Activated effector memory CD4-positive, alpha-beta T cell treated with anti-CD3 and anti-CD28 coated beads, Interleukin-2, amount 50 U/mL, for 16 hours (primary cell): ENCODE measurements at regions not wholly inside any gene's neighbourhood (a gene's known extent, or its start where the extent isn't known, plus 50 kb on each side); places are given as distances from the start of the nearest gene placed in this dataset.

Experiments
- DNase-seq: peaks from one replicate; pipeline ENCODE4 v3.0.0-alpha.2; 2020

DNA sequence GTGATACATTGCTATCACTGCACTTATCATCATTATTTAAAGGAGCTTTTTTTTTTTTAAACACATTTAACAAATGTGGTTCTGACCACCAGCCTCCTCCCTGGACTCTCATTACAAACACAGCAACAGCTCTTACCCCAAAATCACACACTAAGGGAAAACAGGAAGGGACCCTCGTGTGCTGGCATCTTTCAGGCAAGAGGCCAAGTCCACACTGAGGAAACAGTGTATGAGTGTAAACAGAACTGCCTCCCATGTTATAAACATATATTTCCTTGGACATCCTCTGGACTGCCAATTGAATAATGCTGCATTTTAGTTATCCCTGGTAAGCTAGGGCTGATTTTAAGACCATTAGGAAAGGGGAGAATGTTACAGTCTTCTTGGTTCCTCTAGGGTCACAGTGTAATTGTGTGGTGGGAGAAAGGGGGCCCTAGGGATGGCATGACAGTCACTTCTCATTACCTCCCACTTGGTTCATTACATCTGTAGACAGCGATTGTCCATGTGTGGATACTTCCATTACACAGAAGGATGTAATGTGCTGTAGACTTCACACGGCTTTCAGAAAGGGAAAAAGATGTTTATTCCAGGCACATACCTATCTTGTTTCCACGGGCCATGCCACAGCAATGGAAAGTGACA lies 244.6 kb upstream of the TET2 start:
- no peak for DNase-seq

DNA sequence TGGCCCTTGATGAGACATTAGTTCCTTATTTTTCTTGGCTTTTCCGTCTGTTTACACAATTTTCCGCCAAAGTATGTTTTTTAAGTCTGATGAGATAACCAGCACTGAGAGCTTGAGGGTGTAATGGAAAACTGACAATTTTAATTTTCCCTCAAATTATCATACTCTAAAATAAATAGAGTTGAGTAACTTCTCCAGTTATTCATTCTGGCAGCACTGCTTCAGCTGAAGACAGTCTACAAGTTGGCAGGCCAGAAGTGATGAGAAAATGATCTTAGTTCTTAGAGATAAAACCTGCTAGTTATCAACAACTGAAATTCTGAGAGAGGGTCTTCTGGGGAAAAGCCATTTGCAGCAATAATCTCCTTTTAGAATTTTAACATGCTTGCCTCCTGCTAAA lies 241.6 kb upstream of the TET2 start:
- DNase-seq = no peak

DNA sequence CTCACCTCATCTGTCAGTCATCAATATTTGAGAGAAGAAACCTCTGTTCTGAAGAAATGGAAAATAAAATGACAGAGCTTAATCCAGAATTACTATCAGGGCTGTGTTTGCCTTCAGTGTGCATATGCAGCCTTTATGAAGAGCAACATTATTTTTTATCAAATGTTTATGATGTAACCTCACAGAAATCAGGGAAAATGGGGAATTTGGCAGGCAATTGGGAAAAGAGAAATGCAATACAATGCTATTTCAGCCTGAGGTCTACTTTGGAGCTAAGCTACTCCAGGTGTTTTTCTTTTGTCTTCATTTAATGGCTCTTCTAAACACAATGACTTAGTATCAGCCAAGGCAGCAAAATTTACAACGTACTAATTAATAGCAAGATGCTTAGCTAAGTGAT lies 241.1 kb upstream of the TET2 start:
- no peak for DNase-seq

DNA sequence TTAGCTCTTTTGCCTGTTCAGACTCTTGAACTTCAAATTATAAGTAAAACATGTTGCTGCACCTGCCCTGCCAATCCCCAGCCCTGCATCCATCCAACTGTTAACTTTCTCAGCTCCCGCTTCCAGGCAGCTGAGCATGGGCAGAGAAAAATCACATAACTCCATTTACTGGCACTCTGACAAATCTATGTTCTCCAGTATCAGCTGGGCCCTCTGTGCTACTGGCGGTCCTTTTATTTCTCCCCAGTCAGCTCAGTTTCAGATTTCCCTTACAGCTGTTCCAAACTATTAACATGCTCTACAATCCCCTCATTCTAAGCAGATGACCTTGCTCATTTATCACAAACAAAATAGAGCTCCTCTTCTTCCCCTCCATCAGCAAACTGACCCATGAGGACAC lies 240.4 kb upstream of the TET2 start:
- DNase-seq = no peak

DNA sequence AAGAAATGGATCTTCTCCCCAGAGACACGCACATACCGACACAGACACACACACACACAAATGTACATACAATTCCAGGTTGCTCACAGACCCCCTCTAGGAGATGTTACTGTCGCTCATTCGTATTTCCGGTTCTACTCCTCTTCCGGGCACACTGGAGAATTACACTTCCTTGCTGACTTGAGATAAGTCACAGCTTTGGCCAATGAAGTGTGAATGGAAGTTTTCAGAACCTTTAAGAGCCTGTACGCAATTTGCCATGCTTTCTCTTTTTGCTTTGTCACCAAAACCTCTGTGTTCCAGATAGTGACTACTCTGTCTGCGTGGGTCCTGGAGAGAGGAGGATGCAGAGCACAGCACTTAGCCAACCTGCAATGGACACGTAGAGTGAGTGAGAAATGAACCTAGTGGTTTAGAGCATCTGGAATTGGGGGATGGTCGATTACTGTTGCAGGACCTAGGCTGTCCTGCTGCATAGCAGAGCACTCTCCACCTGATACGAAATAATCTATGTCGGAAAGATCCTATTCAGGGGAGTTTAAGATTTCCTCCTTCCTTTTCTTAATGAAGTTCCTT lies 239.5 kb upstream of the TET2 start:
- no peak for DNase-seq

DNA sequence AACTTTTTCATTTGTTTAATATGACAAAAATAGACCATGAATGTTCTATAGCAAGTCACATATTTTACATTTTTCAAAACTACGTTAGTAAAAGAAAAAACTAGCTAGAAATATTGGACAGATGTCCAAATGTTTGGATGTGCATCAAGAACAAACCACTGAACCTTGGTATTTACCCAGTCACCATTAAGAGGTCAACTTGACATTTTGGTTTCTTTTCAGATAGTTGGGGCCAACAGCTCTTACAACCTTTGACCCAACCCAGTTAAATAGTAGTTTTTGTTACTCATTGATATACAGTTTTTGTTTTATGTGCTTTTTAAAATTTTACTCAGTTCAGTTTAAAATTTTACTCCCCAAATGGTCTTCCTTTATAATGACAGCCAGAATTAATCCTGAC lies 238.7 kb upstream of the TET2 start:
- no peak for DNase-seq

DNA sequence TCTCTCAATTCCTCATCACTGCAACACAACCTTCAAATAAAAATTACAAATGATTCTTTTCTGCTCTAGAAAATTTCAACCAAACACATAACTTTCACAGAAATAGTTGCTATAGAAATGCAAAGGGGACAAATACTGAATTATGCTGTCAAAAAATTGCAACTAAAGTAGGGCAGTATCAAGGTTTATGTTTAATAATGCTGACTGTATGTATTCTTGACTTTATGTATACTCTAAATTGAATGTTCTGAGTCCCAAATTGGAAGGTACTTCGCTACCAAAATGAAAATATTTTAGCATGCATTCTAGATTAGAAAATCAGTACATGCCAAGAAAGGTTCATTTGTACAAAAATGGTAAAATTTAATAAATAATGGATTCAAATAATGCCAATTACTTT lies 237.3 kb upstream of the TET2 start:
- DNase-seq = no peak

DNA sequence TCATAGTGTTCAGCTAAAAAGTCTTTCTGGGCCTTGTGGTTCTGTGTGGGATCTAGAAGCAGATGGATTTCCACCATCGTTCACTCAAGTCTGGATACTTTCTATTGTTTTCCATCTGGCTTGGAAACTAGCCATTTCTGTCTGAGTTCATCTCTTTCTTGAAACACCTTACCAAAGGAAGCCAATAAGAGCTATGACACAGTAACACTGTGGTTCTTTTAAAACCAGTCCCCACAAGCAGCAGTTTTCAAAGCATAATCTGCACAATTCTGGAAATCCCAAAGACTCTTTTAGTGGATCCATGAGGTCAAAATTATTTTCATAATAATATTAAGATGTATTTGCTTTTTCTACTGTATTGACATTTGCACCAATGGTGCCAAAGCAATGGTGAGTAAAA lies 234.2 kb upstream of the TET2 start:
- no peak for DNase-seq

DNA sequence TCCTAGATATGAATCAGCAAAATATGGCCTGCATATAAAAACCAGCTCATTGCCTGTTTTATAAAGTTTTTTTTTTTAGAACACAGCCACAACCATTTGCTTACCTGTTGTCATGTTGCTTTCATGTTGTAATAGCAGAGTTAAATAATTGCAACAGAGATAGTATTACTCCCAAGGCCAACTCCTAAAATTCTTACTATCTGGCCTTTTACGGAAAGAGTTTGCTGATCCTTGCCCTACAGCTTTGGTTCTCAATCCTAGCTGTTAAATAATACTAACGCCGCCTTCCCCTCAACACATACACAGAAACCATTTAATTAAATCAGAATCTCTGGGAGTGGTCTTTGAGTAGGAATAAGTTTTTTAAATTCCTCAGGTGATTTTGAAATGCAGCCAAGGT lies 231.3 kb upstream of the TET2 start:
- DNase-seq = no peak

DNA sequence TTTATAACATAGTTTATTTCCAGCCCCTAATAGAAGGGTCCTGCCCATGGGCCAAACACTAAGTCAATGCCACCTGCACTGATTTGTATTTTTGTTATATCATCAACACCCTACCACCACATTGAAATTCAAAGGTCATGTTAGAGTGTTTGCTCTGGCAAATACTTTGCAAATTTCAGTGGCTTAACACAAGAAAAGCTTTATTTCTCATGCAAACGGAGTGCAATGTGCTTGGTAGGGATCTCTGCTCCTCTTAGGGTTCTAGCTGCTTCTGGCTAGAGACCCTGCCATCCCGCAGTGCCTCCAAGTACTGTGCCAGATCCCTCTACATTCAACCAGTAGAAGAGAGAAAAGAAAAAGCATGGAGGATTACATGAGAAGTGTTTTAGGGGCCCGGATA lies 230.8 kb upstream of the TET2 start:
- no peak for DNase-seq

DNA sequence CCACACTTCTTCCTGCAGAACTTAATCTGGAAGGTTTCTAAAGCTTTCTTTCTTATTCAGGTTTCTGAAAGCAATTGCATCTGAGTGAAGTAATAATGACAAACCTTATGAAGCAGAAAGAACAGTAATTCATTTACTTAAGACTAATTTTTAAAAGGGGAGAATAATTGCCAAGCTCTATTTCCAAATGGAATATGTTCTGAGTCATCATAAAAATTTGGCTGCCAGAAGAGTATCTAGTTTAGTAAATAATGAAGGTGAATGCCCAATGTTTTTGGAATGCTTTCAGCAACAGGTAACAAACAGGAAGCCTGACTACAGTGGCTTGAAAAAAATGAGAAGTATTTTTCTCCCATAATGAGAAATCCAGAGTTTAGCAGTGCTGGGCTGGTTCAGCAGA lies 227.3 kb upstream of the TET2 start:
- no peak for DNase-seq

DNA sequence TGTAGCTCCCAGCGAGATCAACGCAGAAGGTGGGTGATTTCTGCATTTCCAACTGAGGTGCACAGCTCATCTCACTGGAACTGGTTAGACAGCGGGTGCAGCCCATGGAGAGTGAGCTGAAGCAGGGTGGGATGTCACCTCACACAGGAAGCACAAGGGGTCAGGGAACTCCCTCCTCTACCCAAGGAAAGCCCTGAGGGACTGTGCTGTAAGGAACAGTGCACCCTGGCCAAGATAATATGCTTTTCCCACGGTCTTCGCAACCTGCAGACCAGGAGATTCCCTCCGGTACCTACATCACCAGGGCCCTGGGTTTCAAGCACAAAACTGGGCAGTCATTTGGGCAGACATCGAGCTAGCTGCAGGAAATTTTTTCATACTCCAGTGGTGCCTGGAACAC lies 216.4 kb upstream of the TET2 start:
- no peak for DNase-seq

DNA sequence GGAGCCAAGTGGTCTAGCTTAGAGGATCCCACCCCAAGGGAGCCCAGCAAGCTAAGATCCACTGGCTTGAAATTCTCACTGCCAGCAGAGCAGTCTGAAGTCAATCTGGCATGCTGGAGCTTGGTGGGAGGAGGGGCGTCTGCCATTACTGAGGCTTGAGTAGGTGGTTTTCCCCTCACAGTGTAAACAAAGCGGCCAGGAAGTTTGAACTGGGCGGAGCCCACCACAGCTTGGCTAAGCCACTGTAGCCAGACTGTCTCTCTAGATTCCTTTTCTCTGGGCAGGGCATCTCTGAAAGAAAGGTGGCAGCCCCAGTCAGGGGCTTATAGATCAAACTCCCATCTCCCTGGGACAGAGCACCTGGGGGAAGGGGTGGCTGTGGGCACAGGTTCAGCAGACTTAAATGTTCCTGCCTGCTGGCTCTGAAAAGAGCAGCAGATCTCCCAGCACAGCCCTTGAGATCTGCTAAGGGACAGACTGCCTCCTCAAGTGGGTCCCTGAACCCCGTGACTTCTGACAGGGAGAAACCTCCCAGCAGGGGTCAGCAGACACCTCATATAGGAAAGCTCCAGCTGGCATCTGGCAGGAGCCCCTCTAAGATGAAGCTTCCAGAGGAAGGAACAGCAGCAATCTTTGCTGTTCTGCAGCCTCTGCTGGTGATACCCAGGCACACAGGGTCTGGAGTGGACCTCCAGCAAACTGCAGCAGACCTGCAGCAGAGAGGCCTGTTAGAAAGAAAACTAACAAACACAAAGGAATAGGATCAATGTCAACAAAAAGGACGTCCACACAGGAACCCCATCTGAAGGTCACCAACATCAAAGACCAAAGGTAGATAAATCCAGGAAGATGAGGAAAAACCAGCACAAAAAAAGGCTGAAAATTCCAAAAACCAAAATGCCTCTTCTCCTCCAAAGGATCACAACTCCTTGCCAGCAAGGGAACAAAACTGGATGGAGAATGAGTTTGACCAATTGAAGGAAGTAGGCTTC lies 215.6 kb upstream of the TET2 start:
- DNase-seq = peak; percentile 66

DNA sequence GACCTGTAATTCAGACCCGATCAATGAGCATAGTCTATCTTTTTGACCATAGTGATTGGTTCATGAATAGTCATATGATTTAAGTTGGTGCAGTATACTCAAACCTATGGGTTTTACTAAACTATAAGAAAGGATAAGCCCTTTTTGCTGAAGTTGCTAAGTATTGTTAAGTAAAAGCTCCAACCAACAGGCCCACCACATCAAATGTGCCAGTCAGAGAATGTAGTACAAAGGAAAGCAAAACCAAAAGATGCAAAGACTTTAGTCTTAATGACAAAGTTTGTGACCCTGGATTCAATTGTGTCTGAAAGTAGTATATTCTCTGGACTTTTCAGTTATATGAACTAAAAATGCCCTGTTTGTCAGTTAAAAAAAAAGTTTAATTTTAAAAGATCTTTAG lies 208.1 kb upstream of the TET2 start:
- no peak for DNase-seq

DNA sequence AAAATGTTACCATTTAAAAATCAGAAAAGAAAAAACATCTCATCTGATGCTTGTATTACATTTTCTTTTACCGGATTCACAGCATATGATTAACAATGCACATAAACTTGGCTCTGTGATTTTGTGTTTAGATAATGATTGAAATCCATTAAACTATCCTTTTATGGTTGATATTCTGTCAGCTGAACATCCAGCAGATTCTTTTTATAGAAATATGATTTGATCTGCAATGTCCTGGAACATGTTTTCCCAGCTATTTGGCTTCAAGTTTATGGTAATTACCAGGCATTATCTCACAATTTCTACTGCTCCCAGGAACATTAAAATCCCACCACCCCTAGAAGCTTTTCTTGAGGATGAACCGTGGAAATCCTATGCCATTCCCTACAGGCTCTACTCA lies 205.7 kb upstream of the TET2 start:
- no peak for DNase-seq

DNA sequence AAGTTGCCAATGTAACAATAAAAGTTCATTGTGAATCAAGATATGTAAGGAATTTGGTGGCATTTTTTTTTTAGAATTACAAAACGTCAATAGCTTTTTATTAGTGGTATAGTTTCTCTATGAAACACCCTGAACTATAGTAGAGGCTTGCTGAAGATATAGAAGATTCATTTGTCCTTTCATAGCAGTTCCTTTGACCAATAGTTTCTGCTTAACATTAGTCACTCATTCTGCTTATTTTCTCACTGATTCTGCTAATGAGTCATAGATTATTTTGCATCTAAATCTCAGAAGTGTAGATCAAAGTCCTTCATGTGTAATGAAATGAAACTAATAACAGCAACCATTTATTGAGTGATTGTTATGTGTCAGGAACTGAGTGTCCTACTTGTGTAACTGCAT lies 205.0 kb upstream of the TET2 start:
- DNase-seq = no peak

DNA sequence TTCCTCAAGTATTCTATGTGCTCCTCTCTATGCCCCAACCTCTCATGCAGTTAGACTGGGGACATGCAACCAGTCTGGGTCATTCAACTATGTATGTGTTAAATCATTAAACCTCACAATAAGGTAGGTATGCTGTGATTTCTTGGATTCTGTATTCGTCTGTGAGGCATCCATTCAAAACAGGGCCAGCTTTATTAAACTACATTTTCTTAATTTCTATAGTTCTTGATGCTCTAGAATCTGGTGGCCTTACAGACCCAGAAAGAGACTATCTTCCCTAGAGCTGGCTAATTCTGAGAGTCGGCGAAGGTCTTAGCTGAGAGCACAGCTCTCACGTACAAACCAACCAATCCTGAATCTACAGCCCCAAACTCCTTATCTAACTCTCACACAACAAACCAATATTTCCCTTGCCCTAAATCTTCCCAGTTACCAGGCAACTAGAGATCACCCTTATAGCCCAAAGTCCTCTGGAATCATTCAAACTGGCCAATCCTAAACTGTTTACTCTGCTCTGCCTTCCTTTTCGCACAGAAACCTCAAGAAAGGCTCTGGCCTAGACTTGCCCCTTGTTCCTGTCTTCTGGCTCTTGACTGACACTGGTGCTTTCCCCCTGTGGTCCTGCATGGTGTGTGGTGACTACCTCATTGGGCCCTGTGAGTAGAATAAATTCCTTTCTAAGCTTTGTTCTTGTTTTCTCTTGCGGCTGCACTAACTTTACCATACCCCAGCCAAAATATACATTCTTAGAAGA lies 203.5 kb upstream of the TET2 start:
- no peak for DNase-seq

DNA sequence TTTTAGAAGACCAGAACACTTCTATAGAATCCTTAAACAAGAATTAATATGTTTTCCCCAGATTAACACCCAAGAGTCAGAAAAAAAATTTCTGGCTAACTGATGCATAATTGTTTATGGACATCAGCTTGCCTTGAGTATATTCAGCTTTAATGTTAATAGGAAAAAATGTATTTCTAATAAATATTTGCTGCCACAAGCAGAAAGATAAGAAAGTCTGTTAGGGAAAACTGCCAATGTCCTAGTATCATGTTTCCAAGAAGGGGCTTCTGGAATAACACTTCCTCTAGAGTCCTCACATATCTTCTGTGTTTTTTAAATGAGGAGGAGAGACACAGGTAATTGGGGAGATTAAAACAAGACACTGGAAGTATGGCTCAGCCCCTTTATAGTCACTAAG lies 202.1 kb upstream of the TET2 start:
- no peak for DNase-seq

DNA sequence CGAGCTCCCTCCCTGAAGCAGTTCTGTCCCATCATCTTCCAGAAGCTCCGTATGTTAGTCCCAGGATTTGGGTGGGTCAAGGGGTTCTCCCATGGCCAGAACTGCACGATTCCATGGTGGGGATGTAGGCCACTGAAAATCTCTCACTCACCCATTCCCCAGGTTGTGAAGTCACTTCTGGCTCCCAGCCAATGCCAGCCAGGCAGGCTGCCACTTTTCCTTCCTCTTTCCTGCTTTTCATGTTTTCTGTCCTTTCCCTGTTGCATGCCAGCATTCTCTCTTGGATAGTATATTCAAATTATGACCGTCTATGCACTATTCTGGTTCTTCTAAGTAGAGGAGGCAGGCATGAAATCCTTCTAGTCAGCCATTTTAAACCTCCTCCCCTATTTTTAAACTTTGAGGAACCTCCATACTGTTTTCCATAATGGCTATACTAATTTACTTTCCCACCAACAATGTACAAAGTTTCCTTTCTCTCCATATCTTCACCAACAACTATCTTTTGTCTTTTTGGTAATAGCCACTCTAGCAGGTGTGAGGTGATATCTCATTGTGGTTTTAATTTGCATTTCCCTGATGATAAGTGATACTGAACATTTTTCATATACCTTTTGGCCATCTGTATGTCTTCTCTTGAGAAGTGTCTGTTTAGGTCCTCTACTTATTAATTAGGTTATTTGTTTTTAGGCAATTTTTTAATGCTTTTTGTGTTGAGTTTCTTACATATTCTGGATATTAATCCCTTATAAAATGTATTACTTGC lies 182.1 kb upstream of the TET2 start:
- no peak for DNase-seq

DNA sequence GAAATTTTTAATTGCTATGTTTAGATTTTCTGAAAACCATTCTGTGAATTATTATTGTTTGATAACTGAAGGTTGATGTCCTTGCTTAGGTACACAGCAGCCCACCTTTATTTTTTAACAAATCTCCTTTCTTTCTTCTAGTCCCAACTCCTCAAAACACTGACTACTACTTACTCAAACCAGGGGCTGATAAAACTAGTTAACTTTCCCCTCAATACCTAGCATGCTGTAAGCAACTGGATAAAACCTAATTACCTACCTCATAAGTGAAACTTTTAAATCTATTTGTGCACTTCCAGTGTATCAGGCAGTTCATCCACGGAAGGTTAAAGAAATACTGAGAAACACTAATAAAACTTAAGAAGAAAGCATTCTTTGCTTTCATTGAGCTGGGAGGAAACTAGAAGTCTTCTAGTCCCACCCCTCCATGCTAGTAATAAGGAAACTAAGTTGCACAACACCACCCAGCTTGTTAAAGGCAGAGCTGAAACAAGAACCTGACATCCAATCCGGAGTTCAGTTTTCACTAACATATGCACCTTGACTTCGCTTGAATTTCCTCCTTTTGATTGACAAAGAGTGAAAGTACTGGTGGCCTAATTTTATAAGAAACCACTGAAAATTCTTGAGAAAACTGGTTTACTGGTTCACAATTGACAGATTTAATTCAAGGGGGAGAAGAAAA lies 180.2 kb upstream of the TET2 start:
- no peak for DNase-seq

DNA sequence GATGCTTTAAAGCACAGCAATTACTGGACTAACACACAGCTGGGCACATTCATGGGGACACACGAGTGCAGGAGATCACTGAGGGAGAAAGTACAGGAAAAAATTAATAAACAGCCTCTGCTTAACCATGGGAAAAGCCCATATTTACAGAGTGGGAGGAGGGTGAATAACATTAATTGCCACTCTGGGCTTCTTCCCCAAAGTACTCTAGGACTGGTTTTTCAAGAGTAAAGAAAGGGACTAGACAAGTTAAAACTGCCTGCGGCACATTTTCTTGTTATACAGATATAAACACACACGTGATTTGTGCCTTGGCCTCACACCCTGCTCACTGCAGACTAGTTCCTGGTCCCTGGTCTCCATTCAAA lies 179.7 kb upstream of the TET2 start:
- no peak for DNase-seq
